ENCODE measurements at regions not wholly inside any gene's neighbourhood (a gene's known extent, or its start where the extent isn't known, plus 50 kb on each side); places are given as distances from the start of the nearest gene placed in this dataset.
"Not testable (repeated sequence)": the region's sequence is repeated elsewhere in the genome, so short reads cannot be mapped to it uniquely, and the experiment has no call there.

DNA sequence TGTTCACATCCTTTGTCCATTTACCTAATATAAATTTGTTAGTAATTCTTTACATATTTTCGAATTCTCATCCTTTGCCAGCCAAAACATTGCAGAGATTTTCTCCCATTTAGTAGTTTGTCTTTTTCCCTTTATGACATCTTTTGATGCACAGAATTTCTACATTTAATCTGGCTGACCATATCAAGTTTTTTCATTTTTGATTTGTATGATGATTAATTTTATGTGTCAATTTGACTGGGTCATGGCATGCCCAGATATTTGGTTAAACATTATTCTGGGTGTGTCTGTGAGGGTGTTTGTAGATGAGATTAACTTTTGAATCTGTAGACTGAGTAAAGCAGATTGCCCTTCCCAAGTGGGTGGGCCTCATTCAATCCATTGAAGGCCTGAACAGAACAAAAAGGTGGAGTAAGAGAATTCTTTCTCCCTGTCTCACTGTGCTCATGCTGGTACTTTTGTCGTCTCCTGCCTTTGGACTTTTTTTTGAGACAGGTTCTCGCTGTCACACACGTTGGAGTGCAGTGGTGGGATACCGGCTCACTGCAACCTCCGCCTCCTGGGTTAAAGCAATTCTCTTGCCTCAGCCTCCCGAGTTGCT, 72.1 kb upstream of the EPB41L1 start:
- Histone ChIP-seq H3K9me3 (ENCODE audit: control insufficient read depth, low read length) (no peaks in the 10 kb centered on the region), H3K27me3 (replicated peaks; ENCODE audit: control insufficient read depth, insufficient read depth, low read length, poor library complexity, severe bottlenecking) (no peaks in the 10 kb centered on the region), H3K27ac (ENCODE audit: insufficient read depth, low read length, poor library complexity, severe bottlenecking) (no peak overlapping the region), H3K4me1 (ENCODE audit: control insufficient read depth, insufficient read depth, low read length, poor library complexity, severe bottlenecking) (no peaks in the 10 kb centered on the region), H3K4me3 (ENCODE audit: insufficient read depth, low read depth, low read length, poor library complexity, severe bottlenecking) (no peak overlapping the region), H3K36me3 (ENCODE audit: control insufficient read depth, insufficient read depth, low read length) (no peaks in the 10 kb centered on the region)
- DNase-seq = no peak

DNA sequence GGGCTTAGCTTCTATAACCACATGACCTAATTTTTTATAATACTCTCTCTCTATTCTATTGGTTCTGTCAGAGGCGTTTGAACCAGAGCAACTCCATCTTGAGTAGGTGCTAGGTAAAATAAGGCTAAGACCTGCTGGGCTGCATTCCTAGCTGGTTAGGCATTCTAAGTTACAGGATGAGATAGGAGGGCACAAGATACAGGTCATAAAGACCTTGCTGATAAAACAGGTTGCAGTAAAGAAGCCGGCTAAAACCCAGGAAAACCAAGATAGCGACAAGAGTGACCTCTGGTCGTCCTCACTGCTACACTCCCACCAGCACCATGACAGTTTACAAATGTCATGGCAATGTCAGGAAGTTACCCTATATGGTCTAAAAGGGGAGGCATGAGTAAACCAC, 71.3 kb upstream of the EPB41L1 start:
- not testable (repeated sequence) for H3K27ac ChIP-seq (ENCODE audit: insufficient read depth, low read length, poor library complexity, severe bottlenecking); DNase-seq; H3K27me3 ChIP-seq (replicated peaks; ENCODE audit: control insufficient read depth, insufficient read depth, low read length, poor library complexity, severe bottlenecking); H3K4me1 ChIP-seq (ENCODE audit: control insufficient read depth, insufficient read depth, low read length, poor library complexity, severe bottlenecking); H3K9me3 ChIP-seq (ENCODE audit: control insufficient read depth, low read length); H3K4me3 ChIP-seq (ENCODE audit: insufficient read depth, low read depth, low read length, poor library complexity, severe bottlenecking); H3K36me3 ChIP-seq (ENCODE audit: control insufficient read depth, insufficient read depth, low read length)

- Histone ChIP-seq H3K36me3 (ENCODE audit: control insufficient read depth, insufficient read depth, low read length) (no peaks in the 10 kb centered on the region), H3K27me3 (replicated peaks; ENCODE audit: control insufficient read depth, insufficient read depth, low read length, poor library complexity, severe bottlenecking) (no peaks in the 10 kb centered on the region), H3K27ac (ENCODE audit: insufficient read depth, low read length, poor library complexity, severe bottlenecking) (no peak overlapping the region), H3K4me1 (ENCODE audit: control insufficient read depth, insufficient read depth, low read length, poor library complexity, severe bottlenecking) (no peaks in the 10 kb centered on the region), H3K4me3 (ENCODE audit: insufficient read depth, low read depth, low read length, poor library complexity, severe bottlenecking) (no peak overlapping the region), H3K9me3 (ENCODE audit: control insufficient read depth, low read length) (no peaks in the 10 kb centered on the region)
- no peak for DNase-seq
Measured at GRCh38 chr20:36084356-36084755, 70.2 kb upstream of the EPB41L1 start.

DNA sequence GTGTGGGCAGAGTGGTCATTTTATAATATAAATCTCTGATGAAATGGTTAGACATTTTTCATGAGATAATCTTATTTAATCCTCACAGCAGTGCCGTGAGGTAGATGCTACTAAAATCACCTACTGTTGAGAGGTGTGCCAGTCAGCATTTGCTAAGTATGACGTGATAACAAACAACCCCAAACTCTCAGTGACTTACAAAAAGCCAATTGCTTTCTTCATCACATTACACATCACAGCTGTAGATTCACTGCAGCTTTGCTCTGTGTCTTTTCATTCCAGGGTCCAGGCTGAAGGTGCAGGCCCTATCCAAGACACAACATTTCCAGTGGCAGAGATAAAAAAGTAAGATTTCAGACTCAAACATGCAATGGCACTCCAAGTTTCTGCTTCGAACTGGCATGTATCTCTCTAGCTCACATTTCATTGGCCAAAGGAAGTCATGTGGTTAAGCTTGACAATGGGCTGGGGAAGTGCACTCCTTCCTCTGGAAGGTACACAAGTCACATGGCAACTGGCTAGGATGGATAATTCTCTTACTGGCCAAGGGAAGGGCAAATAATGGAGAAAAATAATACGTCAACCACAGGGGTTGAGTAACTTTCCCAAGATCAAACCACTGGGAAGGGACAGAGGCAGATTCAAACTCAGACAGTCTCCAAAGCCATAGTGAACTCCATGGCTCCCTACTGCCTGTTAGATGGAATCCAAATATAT, 69.5 kb upstream of the EPB41L1 start:
- no peaks in the 10 kb centered on the region for H3K27me3 ChIP-seq (replicated peaks; ENCODE audit: control insufficient read depth, insufficient read depth, low read length, poor library complexity, severe bottlenecking)
- H3K4me3 ChIP-seq (ENCODE audit: insufficient read depth, low read depth, low read length, poor library complexity, severe bottlenecking) = no peak overlapping the region
- no peak for DNase-seq

DNA sequence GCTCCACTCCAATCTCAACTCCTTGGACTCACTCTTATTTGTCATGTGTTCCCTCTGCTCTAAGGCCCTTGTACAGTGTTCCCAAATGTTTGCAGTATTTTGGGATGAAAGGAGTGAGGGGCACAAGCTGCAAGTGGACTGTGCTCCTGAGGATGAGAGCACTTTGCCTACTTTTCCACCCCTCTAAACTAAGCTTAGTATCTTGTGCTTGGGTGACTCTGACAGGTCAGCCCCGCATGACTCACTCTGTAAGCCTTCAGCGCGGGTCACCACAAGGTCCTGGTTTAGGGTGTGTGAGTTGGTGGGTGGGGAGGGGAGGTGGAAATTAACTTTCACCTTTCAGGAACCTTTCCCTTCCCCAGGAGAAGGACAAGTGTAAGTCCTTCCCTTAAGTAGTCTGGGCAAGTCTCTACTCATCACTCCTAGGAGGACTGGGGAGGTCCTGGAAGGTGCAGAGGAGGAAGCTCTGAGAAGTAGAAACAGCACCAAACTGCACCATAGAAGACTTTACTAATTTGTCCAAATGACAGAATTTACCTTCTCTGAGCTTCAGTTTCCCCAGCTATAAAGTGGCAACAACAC, 68.8 kb upstream of the EPB41L1 start:
- no peak for DNase-seq
- H3K4me1 ChIP-seq (ENCODE audit: control insufficient read depth, insufficient read depth, low read length, poor library complexity, severe bottlenecking) = no peaks in the 10 kb centered on the region
- H3K4me3 ChIP-seq (ENCODE audit: insufficient read depth, low read depth, low read length, poor library complexity, severe bottlenecking) = no peak overlapping the region
- no peak overlapping the region for H3K27ac ChIP-seq (ENCODE audit: insufficient read depth, low read length, poor library complexity, severe bottlenecking)
- no peaks in the 10 kb centered on the region for H3K27me3 ChIP-seq (replicated peaks; ENCODE audit: control insufficient read depth, insufficient read depth, low read length, poor library complexity, severe bottlenecking)
- no peaks in the 10 kb centered on the region for H3K36me3 ChIP-seq (ENCODE audit: control insufficient read depth, insufficient read depth, low read length)
- H3K9me3 ChIP-seq (ENCODE audit: control insufficient read depth, low read length) = no peaks in the 10 kb centered on the region

More for the DNA sequence above, 69.5 kb upstream of the EPB41L1 start:
- H3K36me3 ChIP-seq (ENCODE audit: control insufficient read depth, insufficient read depth, low read length) = no peaks in the 10 kb centered on the region
- H3K4me1 ChIP-seq (ENCODE audit: control insufficient read depth, insufficient read depth, low read length, poor library complexity, severe bottlenecking) = no peaks in the 10 kb centered on the region
- H3K9me3 ChIP-seq (ENCODE audit: control insufficient read depth, low read length) = no peaks in the 10 kb centered on the region
- no peak overlapping the region for H3K27ac ChIP-seq (ENCODE audit: insufficient read depth, low read length, poor library complexity, severe bottlenecking)

DNA sequence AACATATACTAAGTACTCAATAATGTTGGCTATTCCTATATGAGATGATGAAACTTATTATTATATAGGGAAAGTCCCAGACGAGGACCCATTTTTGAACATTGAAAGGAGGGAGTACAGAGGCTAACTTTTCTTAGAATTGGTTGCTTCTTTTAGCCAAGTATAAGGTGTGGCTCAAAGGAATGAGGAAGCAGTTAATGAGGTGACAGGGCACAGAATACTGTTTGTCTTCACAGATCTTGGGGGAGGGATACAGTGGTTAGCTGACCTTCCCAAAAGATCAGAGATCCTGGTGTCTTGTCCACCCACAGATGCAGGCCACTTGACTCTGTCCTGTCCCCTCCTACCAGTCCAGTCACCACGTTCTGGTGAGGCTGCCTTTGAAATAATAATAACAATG, 67.8 kb upstream of the EPB41L1 start:
- Histone ChIP-seq H3K27ac (ENCODE audit: insufficient read depth, low read length, poor library complexity, severe bottlenecking) (no peak overlapping the region), H3K9me3 (ENCODE audit: control insufficient read depth, low read length) (no peaks in the 10 kb centered on the region), H3K27me3 (replicated peaks; ENCODE audit: control insufficient read depth, insufficient read depth, low read length, poor library complexity, severe bottlenecking) (peaks cover 6% of the 10 kb centered on the region), H3K36me3 (ENCODE audit: control insufficient read depth, insufficient read depth, low read length) (no peaks in the 10 kb centered on the region), H3K4me1 (ENCODE audit: control insufficient read depth, insufficient read depth, low read length, poor library complexity, severe bottlenecking) (peaks cover under 1% of the 10 kb centered on the region), H3K4me3 (ENCODE audit: insufficient read depth, low read depth, low read length, poor library complexity, severe bottlenecking) (no peak overlapping the region)
- DNase-seq = no peak

DNA sequence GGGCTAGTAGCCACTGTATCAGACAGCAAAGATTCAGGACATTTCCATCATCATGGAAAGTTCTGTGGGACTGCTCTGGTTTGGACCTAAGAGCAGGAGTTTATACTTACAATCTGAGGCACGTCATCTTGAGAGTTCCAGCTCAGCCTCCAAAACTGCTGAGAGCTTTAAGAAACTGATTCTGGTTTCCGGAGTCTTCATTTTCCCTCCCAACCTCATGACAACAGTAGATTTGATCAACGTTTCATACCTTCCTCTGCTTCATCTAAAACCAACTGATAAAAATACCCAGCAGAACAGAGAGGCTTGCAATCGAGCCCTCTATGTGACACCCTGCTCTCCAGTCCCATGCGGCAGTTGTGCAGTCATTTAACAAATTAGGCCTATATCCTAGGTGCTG, 64.3 kb upstream of the EPB41L1 start:
- H3K9me3 ChIP-seq (ENCODE audit: control insufficient read depth, low read length) = no peaks in the 10 kb centered on the region
- no peak overlapping the region for H3K27ac ChIP-seq (ENCODE audit: insufficient read depth, low read length, poor library complexity, severe bottlenecking)
- peaks cover 8% of the 10 kb centered on the region for H3K4me1 ChIP-seq (ENCODE audit: control insufficient read depth, insufficient read depth, low read length, poor library complexity, severe bottlenecking)
- DNase-seq = no peak
- no peaks in the 10 kb centered on the region for H3K36me3 ChIP-seq (ENCODE audit: control insufficient read depth, insufficient read depth, low read length)
- H3K27me3 ChIP-seq (replicated peaks; ENCODE audit: control insufficient read depth, insufficient read depth, low read length, poor library complexity, severe bottlenecking) = peaks cover 19% of the 10 kb centered on the region
- no peak overlapping the region for H3K4me3 ChIP-seq (ENCODE audit: insufficient read depth, low read depth, low read length, poor library complexity, severe bottlenecking)

DNA sequence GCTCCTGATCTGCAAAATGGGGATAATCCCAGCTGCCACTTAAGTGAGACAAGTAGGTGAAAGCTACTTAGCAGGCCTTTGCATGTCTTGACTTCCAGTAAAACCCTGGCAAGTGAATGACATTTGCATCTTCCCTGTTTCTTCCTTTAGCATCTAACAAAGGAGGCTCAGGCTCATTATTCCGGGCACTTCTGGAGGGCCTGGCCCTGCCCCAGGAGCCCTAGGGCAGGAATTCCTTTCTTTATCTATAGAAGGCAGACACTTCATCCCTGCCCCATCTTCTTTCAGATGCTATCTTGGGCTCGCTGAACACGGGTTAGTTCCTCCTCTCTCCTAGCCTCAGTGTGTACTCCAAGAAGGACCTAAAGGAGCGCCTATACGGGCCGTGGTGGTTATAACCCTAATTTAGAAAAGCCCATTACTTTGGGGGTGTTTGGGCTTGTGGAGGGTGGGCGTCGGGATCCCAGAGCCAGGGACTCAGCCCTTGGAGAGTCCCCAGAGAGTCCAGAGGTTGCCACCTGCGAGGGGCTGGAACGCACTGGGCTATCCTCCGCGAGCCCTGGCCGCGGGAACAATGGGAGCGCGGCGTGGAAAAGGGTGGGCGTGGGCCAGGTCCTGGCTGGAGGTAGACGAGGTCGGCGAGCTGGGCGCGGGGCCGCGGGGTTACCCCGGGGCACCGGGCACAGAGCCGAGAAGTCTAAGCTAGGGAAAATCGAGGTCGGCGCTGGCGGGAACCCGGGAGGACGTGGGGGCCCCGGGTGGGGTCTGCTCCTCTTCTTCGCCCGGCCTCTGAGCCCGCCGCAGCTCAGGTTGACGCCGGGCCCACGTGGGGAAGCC, 62.8 kb upstream of the EPB41L1 start:
- no peak overlapping the region for H3K4me3 ChIP-seq (ENCODE audit: insufficient read depth, low read depth, low read length, poor library complexity, severe bottlenecking)
- H3K27me3 ChIP-seq (replicated peaks; ENCODE audit: control insufficient read depth, insufficient read depth, low read length, poor library complexity, severe bottlenecking) = peaks cover 19% of the 10 kb centered on the region
- no peak for DNase-seq
- no peak overlapping the region for H3K27ac ChIP-seq (ENCODE audit: insufficient read depth, low read length, poor library complexity, severe bottlenecking)
- peaks cover 8% of the 10 kb centered on the region for H3K4me1 ChIP-seq (ENCODE audit: control insufficient read depth, insufficient read depth, low read length, poor library complexity, severe bottlenecking)
- no peaks in the 10 kb centered on the region for H3K9me3 ChIP-seq (ENCODE audit: control insufficient read depth, low read length)
- no peaks in the 10 kb centered on the region for H3K36me3 ChIP-seq (ENCODE audit: control insufficient read depth, insufficient read depth, low read length)

- Histone ChIP-seq H3K4me3 (ENCODE audit: insufficient read depth, low read depth, low read length, poor library complexity, severe bottlenecking) (peak overlapping the region; percentile 57), H3K27me3 (replicated peaks; ENCODE audit: control insufficient read depth, insufficient read depth, low read length, poor library complexity, severe bottlenecking) (peaks cover 19% of the 10 kb centered on the region), H3K4me1 (ENCODE audit: control insufficient read depth, insufficient read depth, low read length, poor library complexity, severe bottlenecking) (peaks cover 8% of the 10 kb centered on the region), H3K36me3 (ENCODE audit: control insufficient read depth, insufficient read depth, low read length) (no peaks in the 10 kb centered on the region), H3K27ac (ENCODE audit: insufficient read depth, low read length, poor library complexity, severe bottlenecking) (no peak overlapping the region), H3K9me3 (ENCODE audit: control insufficient read depth, low read length) (no peaks in the 10 kb centered on the region)
- DNase-seq = no peak
Measured at GRCh38 chr20:36092398-36093024, 62.0 kb upstream of the EPB41L1 start.

Measured in effector memory CD4-positive, alpha-beta T cell (primary cell).